ENCODE measurements at regions not wholly inside any gene's neighbourhood (a gene's known extent, or its start where the extent isn't known, plus 50 kb on each side); places are given as distances from the start of the nearest gene placed in this dataset.

GRCh38 chr5:97405941-97406340, 222.9 kb upstream of the RIOK2 start:
- no peak overlapping the region for H3K4me3 ChIP-seq (ENCODE audit: low read length)
- H3K4me1 ChIP-seq (ENCODE audit: control insufficient read depth, insufficient read depth, low read length), result no peaks in the 10 kb centered on the region
- H3K9me3 ChIP-seq (replicated peaks; ENCODE audit: low read length), result no peaks in the 10 kb centered on the region
- H3K27me3 ChIP-seq (ENCODE audit: control insufficient read depth, insufficient read depth, low read length), result no peaks in the 10 kb centered on the region
- H3K4me2 ChIP-seq (ENCODE audit: low read length), result no peak overlapping the region
- H3K36me3 ChIP-seq (ENCODE audit: insufficient read depth, low read length), result no peaks in the 10 kb centered on the region
- no peak overlapping the region for H3K9ac ChIP-seq (ENCODE audit: low read depth, low read length)

- Histone ChIP-seq H3K9me3 (replicated peaks; ENCODE audit: low read length) (no peaks in the 10 kb centered on the region), H3K4me1 (ENCODE audit: control insufficient read depth, insufficient read depth, low read length) (no peaks in the 10 kb centered on the region), H3K36me3 (ENCODE audit: insufficient read depth, low read length) (no peaks in the 10 kb centered on the region), H3K4me2 (ENCODE audit: low read length) (no peak overlapping the region), H3K27me3 (ENCODE audit: control insufficient read depth, insufficient read depth, low read length) (no peaks in the 10 kb centered on the region), H3K4me3 (ENCODE audit: low read length) (no peak overlapping the region), H3K9ac (ENCODE audit: low read depth, low read length) (no peak overlapping the region)
Measured at GRCh38 chr5:97406946-97407676, 224.1 kb upstream of the RIOK2 start.

- Histone ChIP-seq H3K9ac (ENCODE audit: low read depth, low read length) (no peak overlapping the region), H3K4me1 (ENCODE audit: control insufficient read depth, insufficient read depth, low read length) (no peaks in the 10 kb centered on the region), H3K36me3 (ENCODE audit: insufficient read depth, low read length) (no peaks in the 10 kb centered on the region), H3K4me2 (ENCODE audit: low read length) (no peak overlapping the region), H3K27me3 (ENCODE audit: control insufficient read depth, insufficient read depth, low read length) (no peaks in the 10 kb centered on the region), H3K4me3 (ENCODE audit: low read length) (no peak overlapping the region), H3K9me3 (replicated peaks; ENCODE audit: low read length) (no peaks in the 10 kb centered on the region)
Measured at GRCh38 chr5:97408331-97408730, 225.3 kb upstream of the RIOK2 start.

GRCh38 chr5:97412959-97413358, 229.9 kb upstream of the RIOK2 start:
- Histone ChIP-seq H3K4me1 (ENCODE audit: control insufficient read depth, insufficient read depth, low read length) (no peaks in the 10 kb centered on the region), H3K9ac (ENCODE audit: low read depth, low read length) (no peak overlapping the region), H3K4me3 (ENCODE audit: low read length) (no peak overlapping the region), H3K4me2 (ENCODE audit: low read length) (no peak overlapping the region), H3K36me3 (ENCODE audit: insufficient read depth, low read length) (no peaks in the 10 kb centered on the region), H3K27me3 (ENCODE audit: control insufficient read depth, insufficient read depth, low read length) (no peaks in the 10 kb centered on the region), H3K9me3 (replicated peaks; ENCODE audit: low read length) (no peaks in the 10 kb centered on the region)

GRCh38 chr5:97417986-97418385, 234.9 kb upstream of the RIOK2 start:
- Histone ChIP-seq H3K4me2 (ENCODE audit: low read length) (no peak overlapping the region), H3K27me3 (ENCODE audit: control insufficient read depth, insufficient read depth, low read length) (no peaks in the 10 kb centered on the region), H3K4me1 (ENCODE audit: control insufficient read depth, insufficient read depth, low read length) (no peaks in the 10 kb centered on the region), H3K9me3 (replicated peaks; ENCODE audit: low read length) (no peaks in the 10 kb centered on the region), H3K9ac (ENCODE audit: low read depth, low read length) (no peak overlapping the region), H3K36me3 (ENCODE audit: insufficient read depth, low read length) (no peaks in the 10 kb centered on the region), H3K4me3 (ENCODE audit: low read length) (no peak overlapping the region)

GRCh38 chr5:97418462-97418861, 235.4 kb upstream of the RIOK2 start:
- H3K9ac ChIP-seq (ENCODE audit: low read depth, low read length), result no peak overlapping the region

GRCh38 chr5:97420646-97421045, 237.6 kb upstream of the RIOK2 start:
- Histone ChIP-seq H3K4me3 (ENCODE audit: low read length) (no peak overlapping the region), H3K4me2 (ENCODE audit: low read length) (no peak overlapping the region), H3K9ac (ENCODE audit: low read depth, low read length) (no peak overlapping the region), H3K27me3 (ENCODE audit: control insufficient read depth, insufficient read depth, low read length) (no peaks in the 10 kb centered on the region), H3K4me1 (ENCODE audit: control insufficient read depth, insufficient read depth, low read length) (no peaks in the 10 kb centered on the region), H3K36me3 (ENCODE audit: insufficient read depth, low read length) (no peaks in the 10 kb centered on the region), H3K9me3 (replicated peaks; ENCODE audit: low read length) (no peaks in the 10 kb centered on the region)

More at GRCh38 chr5:97418462-97418861, 235.4 kb upstream of the RIOK2 start:
- Histone ChIP-seq H3K27me3 (ENCODE audit: control insufficient read depth, insufficient read depth, low read length) (no peaks in the 10 kb centered on the region), H3K4me2 (ENCODE audit: low read length) (no peak overlapping the region), H3K4me3 (ENCODE audit: low read length) (no peak overlapping the region), H3K4me1 (ENCODE audit: control insufficient read depth, insufficient read depth, low read length) (no peaks in the 10 kb centered on the region), H3K36me3 (ENCODE audit: insufficient read depth, low read length) (no peaks in the 10 kb centered on the region), H3K9me3 (replicated peaks; ENCODE audit: low read length) (no peaks in the 10 kb centered on the region)

GRCh38 chr5:97422678-97423077, 239.6 kb upstream of the RIOK2 start:
- H3K4me1 ChIP-seq (ENCODE audit: control insufficient read depth, insufficient read depth, low read length), result no peaks in the 10 kb centered on the region
- H3K27me3 ChIP-seq (ENCODE audit: control insufficient read depth, insufficient read depth, low read length), result no peaks in the 10 kb centered on the region
- no peak overlapping the region for H3K4me2 ChIP-seq (ENCODE audit: low read length)
- H3K4me3 ChIP-seq (ENCODE audit: low read length), result no peak overlapping the region
- H3K9me3 ChIP-seq (replicated peaks; ENCODE audit: low read length), result no peaks in the 10 kb centered on the region
- H3K9ac ChIP-seq (ENCODE audit: low read depth, low read length), result no peak overlapping the region
- H3K36me3 ChIP-seq (ENCODE audit: insufficient read depth, low read length), result no peaks in the 10 kb centered on the region

GRCh38 chr5:97425511-97425910, 242.5 kb upstream of the RIOK2 start:
- no peaks in the 10 kb centered on the region for H3K4me1 ChIP-seq (ENCODE audit: control insufficient read depth, insufficient read depth, low read length)
- no peak overlapping the region for H3K4me2 ChIP-seq (ENCODE audit: low read length)
- H3K9ac ChIP-seq (ENCODE audit: low read depth, low read length), result no peak overlapping the region
- H3K4me3 ChIP-seq (ENCODE audit: low read length), result no peak overlapping the region
- H3K36me3 ChIP-seq (ENCODE audit: insufficient read depth, low read length), result no peaks in the 10 kb centered on the region
- no peaks in the 10 kb centered on the region for H3K27me3 ChIP-seq (ENCODE audit: control insufficient read depth, insufficient read depth, low read length)
- H3K9me3 ChIP-seq (replicated peaks; ENCODE audit: low read length), result no peaks in the 10 kb centered on the region

GRCh38 chr5:97427235-97427634, 244.2 kb upstream of the RIOK2 start:
- Histone ChIP-seq H3K4me2 (ENCODE audit: low read length) (no peak overlapping the region), H3K9ac (ENCODE audit: low read depth, low read length) (no peak overlapping the region), H3K36me3 (ENCODE audit: insufficient read depth, low read length) (no peaks in the 10 kb centered on the region), H3K9me3 (replicated peaks; ENCODE audit: low read length) (no peaks in the 10 kb centered on the region), H3K4me3 (ENCODE audit: low read length) (no peak overlapping the region), H3K4me1 (ENCODE audit: control insufficient read depth, insufficient read depth, low read length) (no peaks in the 10 kb centered on the region), H3K27me3 (ENCODE audit: control insufficient read depth, insufficient read depth, low read length) (no peaks in the 10 kb centered on the region)

GRCh38 chr5:97434021-97434420, 251.0 kb upstream of the RIOK2 start:
- Histone ChIP-seq H3K4me2 (ENCODE audit: low read length) (no peak overlapping the region), H3K36me3 (ENCODE audit: insufficient read depth, low read length) (no peaks in the 10 kb centered on the region), H3K27me3 (ENCODE audit: control insufficient read depth, insufficient read depth, low read length) (no peaks in the 10 kb centered on the region), H3K9ac (ENCODE audit: low read depth, low read length) (no peak overlapping the region), H3K9me3 (replicated peaks; ENCODE audit: low read length) (no peaks in the 10 kb centered on the region), H3K4me1 (ENCODE audit: control insufficient read depth, insufficient read depth, low read length) (no peaks in the 10 kb centered on the region), H3K4me3 (ENCODE audit: low read length) (no peak overlapping the region)

- Histone ChIP-seq H3K4me1 (ENCODE audit: control insufficient read depth, insufficient read depth, low read length) (no peaks in the 10 kb centered on the region), H3K4me3 (ENCODE audit: low read length) (no peak overlapping the region), H3K9me3 (replicated peaks; ENCODE audit: low read length) (no peaks in the 10 kb centered on the region), H3K9ac (ENCODE audit: low read depth, low read length) (no peak overlapping the region), H3K36me3 (ENCODE audit: insufficient read depth, low read length) (no peaks in the 10 kb centered on the region), H3K27me3 (ENCODE audit: control insufficient read depth, insufficient read depth, low read length) (no peaks in the 10 kb centered on the region), H3K4me2 (ENCODE audit: low read length) (no peak overlapping the region)
Measured at GRCh38 chr5:97436405-97436804, 253.4 kb upstream of the RIOK2 start.
